ENCODE measurements at regions not wholly inside any gene's neighbourhood (a gene's known extent, or its start where the extent isn't known, plus 50 kb on each side); places are given as distances from the start of the nearest gene placed in this dataset.

DNA sequence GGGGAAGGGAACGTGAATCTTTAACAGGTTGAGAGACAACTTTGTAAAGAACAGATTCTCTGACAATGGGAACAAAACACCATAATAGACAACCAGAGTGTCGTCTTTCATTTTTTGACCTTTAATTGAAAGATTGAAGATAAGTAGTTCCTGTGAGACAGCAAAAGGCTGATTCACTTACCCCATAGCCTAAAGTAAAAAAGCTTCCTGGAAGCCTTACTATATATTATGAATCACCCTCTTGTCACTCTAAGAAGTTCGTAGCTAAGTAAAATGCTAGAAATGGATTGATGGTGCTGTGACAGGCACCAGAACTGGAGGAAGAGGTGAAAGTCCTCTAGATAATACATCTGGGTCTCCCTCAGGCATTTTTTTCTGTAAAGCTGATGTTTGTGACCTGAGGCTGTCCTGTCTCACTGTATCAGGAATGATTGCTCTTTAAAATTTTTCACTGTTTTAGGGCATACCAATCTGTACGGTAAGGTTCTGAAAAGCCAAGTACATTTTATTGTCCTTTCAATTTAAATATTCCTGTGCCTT is 824.6 kb upstream of the SEMA6D start:
- Mint-ChIP-seq H3K27ac (no peak overlapping the region), H3K4me3 (no peak overlapping the region), H3K36me3 (no peaks in the 10 kb centered on the region), H3K9me3 (peaks cover 14% of the 10 kb centered on the region), H3K27me3 (peaks cover 1% of the 10 kb centered on the region), H3K4me1 (no peaks in the 10 kb centered on the region)

DNA sequence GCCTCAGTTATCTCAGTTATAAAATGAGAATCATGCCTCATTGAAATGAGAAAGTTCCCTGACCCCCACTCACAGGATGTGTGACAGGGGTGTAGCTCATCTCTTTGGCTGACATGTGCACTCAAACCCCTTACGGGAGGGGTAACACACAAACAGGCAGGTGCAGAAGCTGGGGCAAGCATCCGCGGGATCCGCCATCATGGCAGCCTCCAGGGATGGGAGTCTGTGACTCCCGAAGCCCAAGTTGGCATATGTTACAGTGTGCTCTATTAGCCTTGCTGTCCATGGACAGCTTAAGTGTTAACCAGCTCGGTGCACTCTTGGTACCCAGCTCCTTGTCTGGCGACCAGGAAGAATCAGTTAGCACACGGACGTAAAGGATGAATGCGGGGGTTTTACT is 822.7 kb upstream of the SEMA6D start:
- Mint-ChIP-seq H3K4me1 (no peaks in the 10 kb centered on the region), H3K36me3 (no peaks in the 10 kb centered on the region), H3K4me3 (no peak overlapping the region), H3K27ac (no peak overlapping the region), H3K27me3 (peaks cover 1% of the 10 kb centered on the region), H3K9me3 (peaks cover 10% of the 10 kb centered on the region)

- Mint-ChIP-seq H3K4me1 (no peaks in the 10 kb centered on the region), H3K36me3 (no peaks in the 10 kb centered on the region), H3K9me3 (peaks cover 10% of the 10 kb centered on the region), H3K4me3 (no peak overlapping the region), H3K27ac (no peak overlapping the region), H3K27me3 (peaks cover 1% of the 10 kb centered on the region)
Observed at GRCh38 chr15:46897266-46897665, 820.0 kb upstream of the SEMA6D start.

- Mint-ChIP-seq H3K27me3 (no peaks in the 10 kb centered on the region), H3K36me3 (no peaks in the 10 kb centered on the region), H3K4me3 (no peak overlapping the region), H3K27ac (no peak overlapping the region), H3K4me1 (no peaks in the 10 kb centered on the region), H3K9me3 (peaks cover 14% of the 10 kb centered on the region)
Observed at GRCh38 chr15:46901001-46901400, 816.3 kb upstream of the SEMA6D start.

DNA sequence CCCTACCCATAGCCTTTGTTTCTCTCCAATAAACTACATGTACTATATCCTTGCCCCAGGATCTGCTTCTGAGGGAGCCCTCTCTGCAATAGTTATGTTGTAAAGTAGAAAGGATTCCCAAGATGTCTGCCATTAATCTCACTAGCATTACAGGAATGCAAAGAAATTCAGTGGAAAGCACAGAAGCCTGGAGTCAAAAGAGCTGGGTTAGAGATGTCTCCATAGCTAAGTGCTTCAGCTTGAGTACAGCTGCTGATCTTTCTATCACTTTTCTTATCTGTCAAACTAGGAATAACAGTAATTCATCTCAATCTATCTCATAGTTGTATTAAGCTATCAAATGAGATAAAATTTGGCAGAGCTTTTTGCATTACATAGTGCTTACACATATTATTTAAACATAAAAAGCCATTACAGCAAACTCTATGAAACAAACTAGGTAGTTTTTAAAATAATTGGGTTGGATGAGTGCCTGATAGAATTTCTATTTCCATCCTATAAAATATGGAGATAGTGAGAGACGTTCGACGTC is 799.5 kb upstream of the SEMA6D start:
- Mint-ChIP-seq H3K27me3 (peaks cover 1% of the 10 kb centered on the region), H3K9me3 (peaks cover 13% of the 10 kb centered on the region), H3K36me3 (no peaks in the 10 kb centered on the region), H3K27ac (no peak overlapping the region), H3K4me1 (no peaks in the 10 kb centered on the region), H3K4me3 (no peak overlapping the region)

DNA sequence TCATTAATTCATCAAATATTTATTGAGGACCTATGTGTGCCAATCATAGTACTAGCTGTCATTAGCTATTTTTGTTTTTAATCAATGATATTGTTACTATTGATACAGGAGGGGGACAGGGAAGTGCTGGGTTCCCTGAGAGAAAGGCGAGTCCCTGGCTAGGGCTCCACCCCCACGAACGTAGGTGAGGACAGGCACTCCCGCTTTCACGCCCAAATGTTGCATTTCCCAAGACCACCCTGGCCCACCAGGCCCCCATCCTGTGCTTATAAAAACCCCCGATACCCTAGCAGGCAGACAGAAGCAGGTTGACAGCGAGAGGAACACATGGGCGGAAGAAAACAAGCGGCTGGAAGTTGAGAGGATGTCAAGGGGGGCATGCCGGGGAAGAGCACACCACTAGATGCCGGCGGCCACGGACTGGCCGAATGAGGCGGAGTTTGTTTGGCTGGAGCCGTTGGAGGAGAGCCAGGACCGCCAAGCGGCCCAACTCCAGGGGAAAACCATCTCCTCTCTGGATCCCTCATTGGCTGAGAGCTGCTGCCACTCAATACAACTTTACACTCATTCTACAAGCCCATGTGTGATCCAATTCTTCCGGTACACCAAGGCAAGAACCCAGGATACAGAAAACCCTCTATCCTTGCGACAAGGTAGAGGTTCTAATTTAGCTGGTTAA is 798.7 kb upstream of the SEMA6D start:
- no peaks in the 10 kb centered on the region for H3K4me1 Mint-ChIP-seq
- H3K4me3 Mint-ChIP-seq = no peak overlapping the region
- H3K36me3 Mint-ChIP-seq = no peaks in the 10 kb centered on the region
- peaks cover 19% of the 10 kb centered on the region for H3K9me3 Mint-ChIP-seq
- H3K27ac Mint-ChIP-seq = no peak overlapping the region
- H3K27me3 Mint-ChIP-seq = peaks cover 3% of the 10 kb centered on the region

DNA sequence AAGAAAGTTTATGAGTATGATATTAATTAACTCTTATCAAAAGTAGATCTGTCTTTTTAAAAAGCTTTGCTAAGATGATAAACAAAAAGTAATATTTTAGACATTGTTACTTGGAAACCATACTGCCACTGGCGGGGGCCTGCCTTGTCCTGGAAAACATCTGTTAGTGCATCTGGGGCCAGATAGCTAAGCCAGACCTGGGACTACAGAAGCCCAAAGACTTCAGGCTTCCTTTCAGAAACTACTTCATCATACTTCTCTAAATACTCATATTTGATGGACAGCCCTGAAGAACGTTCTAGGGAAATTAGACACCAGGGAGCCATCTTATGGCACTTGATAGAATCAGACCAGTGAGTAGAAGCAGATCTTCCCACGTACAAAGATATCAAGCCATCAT is 795.4 kb upstream of the SEMA6D start:
- Mint-ChIP-seq H3K27me3 (peaks cover 3% of the 10 kb centered on the region), H3K9me3 (peaks cover 14% of the 10 kb centered on the region), H3K27ac (no peak overlapping the region), H3K4me1 (no peaks in the 10 kb centered on the region), H3K36me3 (no peaks in the 10 kb centered on the region), H3K4me3 (no peak overlapping the region)

DNA sequence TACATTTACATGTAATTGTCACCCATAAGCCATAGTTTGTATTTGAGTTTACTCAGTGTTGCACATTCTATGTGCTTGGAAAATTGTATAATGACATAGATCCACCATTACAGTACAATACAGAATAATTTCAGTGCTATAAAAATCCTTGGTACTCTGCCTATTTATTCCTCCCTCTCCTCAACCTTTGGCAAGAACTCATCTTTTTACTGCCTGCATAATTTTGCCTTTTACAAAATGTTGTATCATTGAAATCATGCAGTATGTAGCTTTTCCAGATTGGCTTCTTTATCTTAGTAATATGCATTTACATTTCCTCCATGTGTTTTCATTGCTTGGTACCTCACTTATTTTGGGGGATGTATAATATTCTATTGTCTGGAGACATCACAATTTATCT is 786.9 kb upstream of the SEMA6D start:
- Mint-ChIP-seq H3K27me3 (no peaks in the 10 kb centered on the region), H3K9me3 (peaks cover 4% of the 10 kb centered on the region), H3K4me3 (no peak overlapping the region), H3K36me3 (no peaks in the 10 kb centered on the region), H3K27ac (no peak overlapping the region), H3K4me1 (no peaks in the 10 kb centered on the region)

GRCh38 chr15:46933332-46933731 is 784.0 kb upstream of the SEMA6D start:
- Mint-ChIP-seq H3K27me3 (no peaks in the 10 kb centered on the region), H3K27ac (no peak overlapping the region), H3K36me3 (no peaks in the 10 kb centered on the region), H3K9me3 (peaks cover 4% of the 10 kb centered on the region), H3K4me3 (no peak overlapping the region), H3K4me1 (no peaks in the 10 kb centered on the region)

DNA sequence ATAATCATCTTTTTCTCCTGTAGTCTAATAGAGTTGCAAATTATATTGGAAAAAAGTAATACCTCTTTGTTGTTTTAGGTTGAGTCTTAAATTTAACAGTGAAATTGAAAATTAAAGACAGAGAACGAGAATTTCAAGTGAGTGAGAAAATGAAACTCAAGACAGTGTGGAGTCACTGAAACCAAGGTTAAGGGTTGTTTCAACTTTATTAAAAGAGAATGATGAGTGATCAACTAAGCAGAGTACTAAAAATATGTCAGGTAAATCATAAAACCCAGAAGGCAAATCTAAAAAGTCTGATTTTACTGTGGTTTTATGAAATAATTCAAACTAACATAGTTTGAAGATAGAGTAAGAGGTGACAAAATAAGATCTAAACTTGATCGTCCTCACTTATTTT is 782.5 kb upstream of the SEMA6D start:
- Mint-ChIP-seq H3K4me3 (no peak overlapping the region), H3K27me3 (no peaks in the 10 kb centered on the region), H3K4me1 (no peaks in the 10 kb centered on the region), H3K9me3 (peaks cover 10% of the 10 kb centered on the region), H3K27ac (no peak overlapping the region), H3K36me3 (no peaks in the 10 kb centered on the region)

DNA sequence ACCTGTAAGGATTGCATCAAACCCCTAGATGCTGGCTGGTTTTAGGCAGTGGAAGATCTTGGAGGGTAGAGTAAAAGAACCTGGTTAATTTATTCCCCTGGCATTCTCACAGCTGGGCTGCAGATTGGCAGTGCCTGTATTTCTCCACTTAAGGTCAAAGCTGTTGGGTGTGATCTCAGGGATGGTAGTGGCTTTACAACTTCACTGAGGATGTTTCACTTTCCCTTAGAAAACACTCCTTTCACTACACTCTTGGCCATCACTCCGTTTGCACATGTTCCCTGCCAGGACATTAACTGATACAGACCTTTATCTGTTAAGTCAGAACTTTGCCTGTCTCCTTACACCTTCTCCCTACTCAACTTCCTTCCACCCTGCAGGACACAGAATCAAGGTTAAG is 779.1 kb upstream of the SEMA6D start:
- peaks cover 18% of the 10 kb centered on the region for H3K9me3 Mint-ChIP-seq
- H3K27ac Mint-ChIP-seq = no peak overlapping the region
- H3K27me3 Mint-ChIP-seq = no peaks in the 10 kb centered on the region
- no peaks in the 10 kb centered on the region for H3K36me3 Mint-ChIP-seq
- no peaks in the 10 kb centered on the region for H3K4me1 Mint-ChIP-seq
- H3K4me3 Mint-ChIP-seq = no peak overlapping the region

DNA sequence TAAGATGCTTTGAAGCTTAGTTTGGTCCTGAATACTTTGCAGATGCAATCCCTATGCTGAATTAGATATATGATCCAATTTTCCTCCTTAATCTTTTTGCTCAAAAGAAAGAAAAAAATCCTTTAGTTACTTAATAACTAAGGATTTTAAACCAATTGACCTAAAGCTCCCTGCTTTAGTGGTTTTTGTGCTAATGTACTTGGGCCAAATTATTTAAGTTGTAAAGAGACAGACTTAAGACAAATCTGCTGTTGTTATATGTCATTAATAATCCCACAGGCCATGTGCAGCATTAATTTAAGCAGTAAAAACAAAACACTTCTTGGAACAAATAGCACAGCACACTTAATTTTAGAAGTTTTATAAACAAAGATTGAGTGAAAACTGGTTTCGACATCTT is 776.1 kb upstream of the SEMA6D start:
- Mint-ChIP-seq H3K27me3 (no peaks in the 10 kb centered on the region), H3K36me3 (no peaks in the 10 kb centered on the region)

GRCh38 chr15:46946953-46947352 is 770.4 kb upstream of the SEMA6D start:
- H3K27me3 Mint-ChIP-seq = no peaks in the 10 kb centered on the region
- no peaks in the 10 kb centered on the region for H3K36me3 Mint-ChIP-seq
- peaks cover 19% of the 10 kb centered on the region for H3K9me3 Mint-ChIP-seq
- H3K27ac Mint-ChIP-seq = no peak overlapping the region
- no peak overlapping the region for H3K4me3 Mint-ChIP-seq
- H3K4me1 Mint-ChIP-seq = no peaks in the 10 kb centered on the region

More for the DNA sequence above, 776.1 kb upstream of the SEMA6D start:
- Mint-ChIP-seq H3K27ac (no peak overlapping the region), H3K4me1 (no peaks in the 10 kb centered on the region), H3K9me3 (peaks cover 26% of the 10 kb centered on the region), H3K4me3 (no peak overlapping the region)

DNA sequence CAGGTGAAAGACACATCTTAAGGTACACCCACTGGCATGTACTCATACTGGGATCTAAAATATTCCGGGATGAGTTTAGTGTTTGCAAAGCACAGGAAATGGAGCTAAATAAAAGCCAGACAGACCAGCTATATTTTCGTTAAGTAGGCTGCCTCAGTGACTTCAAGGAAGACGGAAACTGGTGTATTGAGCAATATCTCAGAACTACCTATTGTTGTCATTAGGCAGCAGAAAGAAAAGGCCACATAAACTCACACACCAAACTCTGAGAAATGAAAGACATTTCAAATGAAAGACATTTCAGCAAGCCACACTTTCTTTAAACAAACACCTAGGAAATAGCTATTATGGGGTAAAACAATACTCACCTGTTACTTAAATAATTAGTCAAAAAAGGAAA is 761.7 kb upstream of the SEMA6D start:
- Mint-ChIP-seq H3K27me3 (no peaks in the 10 kb centered on the region), H3K4me1 (no peaks in the 10 kb centered on the region), H3K27ac (no peak overlapping the region), H3K36me3 (no peaks in the 10 kb centered on the region), H3K9me3 (no peaks in the 10 kb centered on the region), H3K4me3 (no peak overlapping the region)

DNA sequence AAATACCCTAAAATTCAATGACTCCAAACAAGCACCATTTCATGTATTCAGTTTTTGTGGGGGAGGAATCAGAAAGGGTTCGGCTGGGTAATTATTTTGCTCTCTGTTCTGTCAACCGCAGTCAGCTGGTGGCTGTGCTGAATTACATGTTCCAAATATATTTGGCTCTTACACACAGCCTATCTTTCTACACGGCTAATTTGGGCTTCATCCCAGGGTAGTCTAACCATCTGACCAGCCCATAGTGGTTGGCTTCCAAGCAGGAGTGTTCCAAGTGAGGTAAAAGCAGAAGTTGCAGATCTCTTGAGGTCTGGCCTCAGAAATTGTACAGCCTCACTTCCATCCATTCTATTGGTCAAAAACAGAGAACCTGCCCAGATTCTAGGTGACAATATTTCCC is 760.8 kb upstream of the SEMA6D start:
- H3K4me1 Mint-ChIP-seq = no peaks in the 10 kb centered on the region
- no peak overlapping the region for H3K4me3 Mint-ChIP-seq
- H3K9me3 Mint-ChIP-seq = no peaks in the 10 kb centered on the region
- H3K36me3 Mint-ChIP-seq = no peaks in the 10 kb centered on the region
- H3K27ac Mint-ChIP-seq = no peak overlapping the region
- no peaks in the 10 kb centered on the region for H3K27me3 Mint-ChIP-seq

DNA sequence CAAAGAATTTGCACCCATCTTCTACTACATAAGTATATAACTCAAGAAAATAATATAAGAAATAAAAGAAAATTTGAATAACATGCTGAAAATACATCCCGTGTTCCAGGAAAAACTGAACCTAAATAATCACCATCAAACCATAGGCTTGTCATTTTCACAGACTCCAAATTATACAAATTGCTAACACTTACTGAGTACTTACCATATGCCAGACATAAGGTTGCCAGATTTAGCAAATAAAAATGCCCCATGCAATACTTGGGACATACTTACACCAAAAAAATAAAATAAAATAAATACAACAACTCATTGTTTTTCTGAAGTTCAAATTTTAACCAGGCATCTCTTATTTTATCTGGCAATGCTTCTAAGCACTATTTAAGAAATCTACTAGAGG is 760.4 kb upstream of the SEMA6D start:
- no peaks in the 10 kb centered on the region for H3K4me1 Mint-ChIP-seq
- no peaks in the 10 kb centered on the region for H3K36me3 Mint-ChIP-seq
- H3K27ac Mint-ChIP-seq = no peak overlapping the region
- no peaks in the 10 kb centered on the region for H3K9me3 Mint-ChIP-seq
- H3K4me3 Mint-ChIP-seq = no peak overlapping the region
- H3K27me3 Mint-ChIP-seq = no peaks in the 10 kb centered on the region

DNA sequence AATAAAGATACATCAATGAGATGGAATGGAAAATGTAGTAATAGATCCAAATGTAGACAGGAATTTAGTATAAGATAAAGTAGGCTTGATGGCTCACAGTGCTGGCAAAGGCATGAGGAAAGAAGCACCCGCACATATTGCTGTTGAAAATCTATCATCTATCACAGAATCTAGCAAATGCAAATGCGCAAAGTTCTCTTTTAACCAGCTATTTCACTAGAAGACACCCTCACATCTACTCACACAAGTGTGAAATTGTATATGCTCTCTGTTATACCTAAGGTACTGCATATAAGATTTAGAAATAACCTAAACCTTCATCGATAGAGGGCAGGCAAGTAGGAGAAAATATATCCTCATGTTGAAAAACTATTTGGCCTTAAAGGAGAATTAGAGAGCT is 756.7 kb upstream of the SEMA6D start:
- Mint-ChIP-seq H3K4me1 (no peaks in the 10 kb centered on the region), H3K9me3 (peaks cover 4% of the 10 kb centered on the region), H3K27ac (no peak overlapping the region), H3K4me3 (no peak overlapping the region), H3K36me3 (no peaks in the 10 kb centered on the region), H3K27me3 (no peaks in the 10 kb centered on the region)
